GM19328 (cell line): ENCODE measurements at regions not wholly inside any gene's neighbourhood (a gene's known extent, or its start where the extent isn't known, plus 50 kb on each side); places are given as distances from the start of the nearest gene placed in this dataset.

Experiments used
- ATAC-seq: cut with Tn5 transposase; IDR thresholded peaks from one replicate; pipeline ENCODE4 v1.9.1; 2021; ENCODE audit warnings: mild to moderate bottlenecking, moderate library complexity; ENCODE audit not compliant: unreplicated experiment

DNA sequence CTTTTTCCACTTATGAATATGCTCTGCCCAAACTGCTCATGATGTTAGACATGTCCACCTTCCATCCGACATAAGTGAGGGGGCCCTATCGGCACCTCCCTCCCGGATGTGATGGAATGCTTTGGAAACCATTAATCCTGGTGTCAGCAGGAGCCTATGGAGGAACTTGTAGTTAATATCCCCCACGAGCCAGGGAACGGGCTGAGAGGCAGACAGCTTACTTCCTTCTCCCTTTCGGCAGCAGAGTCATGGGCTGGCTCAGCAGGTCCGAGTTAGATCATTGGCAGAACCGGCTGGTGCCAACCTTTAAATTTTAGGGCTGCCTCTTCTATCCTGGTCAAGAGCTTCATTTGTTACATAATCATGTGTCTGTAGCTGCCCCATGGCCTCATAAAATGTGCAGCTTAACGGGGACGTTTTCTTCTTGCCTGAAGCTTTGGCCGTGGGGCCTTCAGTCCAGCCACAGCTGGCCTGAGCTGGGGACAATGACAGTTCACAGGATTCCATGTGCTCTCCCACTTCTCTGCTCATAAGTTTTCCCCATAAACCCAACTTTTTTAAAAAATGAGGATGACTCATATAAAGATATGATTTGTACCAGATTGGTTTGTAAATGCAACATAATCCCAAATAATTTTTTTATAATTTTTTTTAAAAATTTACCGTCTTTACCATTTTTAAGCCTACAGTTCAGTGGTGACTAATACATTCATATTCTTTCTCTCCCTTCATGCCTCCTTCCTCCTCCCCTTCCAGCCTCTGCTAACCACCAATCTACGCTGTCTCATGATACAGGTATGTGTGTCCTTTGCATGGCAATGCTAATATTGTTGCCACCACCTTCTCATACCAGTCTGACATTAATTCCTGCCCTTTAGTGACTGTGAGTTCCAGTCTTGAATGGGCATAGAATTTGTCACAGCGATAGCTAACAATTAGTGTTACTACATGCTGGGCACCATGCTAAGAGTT, 62.2 kb upstream of the RGMA start:
- ATAC-seq: no peak

DNA sequence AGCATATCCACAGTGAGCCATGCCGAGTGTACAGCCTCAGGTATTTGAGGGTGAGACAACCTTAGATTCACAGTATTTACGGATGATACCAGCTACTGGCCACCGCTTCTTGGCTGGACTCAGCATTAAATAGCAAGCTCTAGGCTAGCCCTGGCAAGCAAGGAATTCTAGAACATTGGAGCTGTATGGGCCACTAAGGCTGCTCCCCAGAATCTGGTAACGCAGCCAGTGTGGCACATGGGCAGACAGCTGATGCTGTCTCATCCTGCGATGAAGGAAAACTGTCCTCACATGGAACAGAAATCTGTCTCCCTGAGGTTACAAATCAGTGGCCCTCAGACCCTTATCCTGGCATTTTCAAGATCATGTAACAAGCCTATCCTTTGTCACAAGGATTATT, 57.6 kb upstream of the RGMA start:
- ATAC-seq: no peak

DNA sequence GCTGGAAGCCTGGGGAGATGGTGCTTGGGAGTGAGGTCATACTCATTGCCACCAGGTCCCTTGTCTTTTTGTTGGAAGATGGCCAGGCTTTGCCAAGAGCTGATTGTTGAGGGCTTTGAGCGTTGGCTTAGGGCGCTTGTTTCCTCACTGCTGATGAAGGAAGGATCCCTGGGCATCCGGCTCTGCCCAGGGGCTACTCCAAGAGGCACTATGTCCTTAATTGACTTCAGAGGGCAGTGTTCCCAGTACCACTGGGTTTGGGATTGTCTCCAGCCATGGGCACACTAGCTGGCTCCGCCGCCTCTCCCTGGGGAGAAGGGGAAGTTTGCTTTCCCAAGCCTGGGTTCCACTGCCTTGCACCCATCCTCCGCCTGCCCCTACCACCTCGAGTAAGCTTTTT, 57.2 kb upstream of the RGMA start:
- no peak for ATAC-seq

DNA sequence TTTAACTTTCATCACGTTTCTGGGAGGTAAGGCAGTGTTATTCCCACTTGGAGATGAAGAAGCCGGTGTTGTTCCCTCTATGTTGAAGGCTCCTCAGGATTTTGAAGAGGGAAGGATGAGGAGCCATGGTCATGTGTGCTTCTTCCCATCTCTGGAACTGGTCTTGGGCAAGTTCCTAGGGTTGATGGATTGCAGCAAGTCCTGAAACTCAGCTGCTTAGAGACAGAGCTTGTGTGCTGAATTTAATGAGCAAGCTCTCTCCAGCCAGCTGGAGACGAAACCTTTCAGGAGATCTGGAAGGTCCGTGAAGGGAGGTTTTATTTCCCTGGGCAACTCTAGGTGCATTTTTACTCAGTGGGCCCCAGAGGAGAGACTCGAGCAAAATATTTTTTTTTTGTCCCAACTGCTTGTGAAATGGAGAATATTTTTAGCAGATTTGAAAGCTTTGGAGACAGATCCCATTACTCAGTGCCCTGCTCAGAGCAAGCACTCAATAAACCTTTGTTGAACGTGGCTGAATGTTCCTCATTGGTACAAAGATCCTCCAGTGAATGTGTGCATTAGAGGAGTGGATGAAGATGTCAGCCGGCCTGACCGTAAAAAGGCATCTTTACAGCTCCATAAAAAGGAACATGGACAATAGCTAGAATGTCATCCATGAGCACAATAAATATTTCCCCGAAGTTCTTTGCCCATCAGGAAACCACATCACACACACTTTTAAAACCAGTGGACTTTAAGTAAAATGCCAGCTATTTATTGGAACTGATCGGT, 55.6 kb upstream of the RGMA start:
- no peak for ATAC-seq

DNA sequence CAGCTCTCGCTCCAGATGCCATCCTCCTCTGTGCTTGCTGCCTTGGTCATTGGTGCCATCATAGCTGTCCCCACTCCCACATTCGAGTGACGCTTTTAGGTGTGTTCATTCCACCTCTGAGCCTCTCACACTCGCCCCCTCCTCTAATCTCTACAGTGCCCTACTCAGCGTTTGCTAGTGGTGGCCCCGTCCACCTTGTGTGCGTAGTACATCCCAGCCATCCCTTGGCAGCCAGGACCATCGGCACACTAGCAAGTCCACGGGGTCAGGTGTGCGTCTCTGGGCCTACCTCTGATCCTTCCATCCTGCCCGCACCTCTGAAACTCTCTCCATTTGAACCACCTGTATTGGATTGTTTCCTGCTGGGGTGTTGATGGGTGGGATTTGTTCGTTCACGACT, 54.2 kb upstream of the RGMA start:
- ATAC-seq: no peak

DNA sequence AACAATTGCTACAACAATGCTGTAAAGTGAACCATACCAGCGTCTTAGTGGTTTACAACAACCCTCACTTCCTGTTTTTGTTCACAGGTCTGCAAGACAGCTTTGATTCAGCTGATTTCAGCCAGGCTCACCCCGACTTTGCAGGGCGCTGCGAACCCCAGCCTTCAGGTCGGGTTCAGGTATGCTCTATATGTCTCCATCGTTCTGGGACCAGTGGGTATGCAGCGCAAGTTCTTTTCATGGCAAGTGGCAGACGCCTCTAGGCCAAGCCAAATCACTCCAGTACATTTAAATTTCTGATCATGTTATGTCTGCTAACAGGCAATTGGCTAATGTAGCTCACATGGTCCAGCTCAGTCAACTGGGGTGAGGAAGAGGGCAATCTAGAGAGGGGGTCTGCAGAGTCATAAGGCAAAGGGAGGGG, 52.4 kb upstream of the RGMA start:
- ATAC-seq: no peak

DNA sequence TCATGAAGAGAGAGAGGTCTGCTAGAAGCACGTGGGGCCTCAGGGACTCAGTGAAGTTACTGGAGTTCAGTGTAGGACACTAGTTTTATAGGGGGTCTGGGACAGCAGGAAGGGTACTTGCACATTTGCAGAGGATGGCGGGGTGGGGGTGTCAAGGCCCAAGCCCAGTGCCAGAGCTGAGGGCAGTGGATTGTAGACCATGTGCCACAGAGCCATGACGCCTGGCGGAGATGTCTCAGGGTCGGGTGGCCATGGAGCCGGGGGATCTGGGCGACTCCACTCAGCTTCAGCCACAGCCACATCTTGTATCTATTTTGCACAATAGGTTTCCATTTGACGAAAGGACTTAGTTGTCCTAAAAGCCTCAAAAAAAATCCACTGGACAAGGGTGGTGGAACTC, 50.4 kb upstream of the RGMA start:
- ATAC-seq: no peak

DNA sequence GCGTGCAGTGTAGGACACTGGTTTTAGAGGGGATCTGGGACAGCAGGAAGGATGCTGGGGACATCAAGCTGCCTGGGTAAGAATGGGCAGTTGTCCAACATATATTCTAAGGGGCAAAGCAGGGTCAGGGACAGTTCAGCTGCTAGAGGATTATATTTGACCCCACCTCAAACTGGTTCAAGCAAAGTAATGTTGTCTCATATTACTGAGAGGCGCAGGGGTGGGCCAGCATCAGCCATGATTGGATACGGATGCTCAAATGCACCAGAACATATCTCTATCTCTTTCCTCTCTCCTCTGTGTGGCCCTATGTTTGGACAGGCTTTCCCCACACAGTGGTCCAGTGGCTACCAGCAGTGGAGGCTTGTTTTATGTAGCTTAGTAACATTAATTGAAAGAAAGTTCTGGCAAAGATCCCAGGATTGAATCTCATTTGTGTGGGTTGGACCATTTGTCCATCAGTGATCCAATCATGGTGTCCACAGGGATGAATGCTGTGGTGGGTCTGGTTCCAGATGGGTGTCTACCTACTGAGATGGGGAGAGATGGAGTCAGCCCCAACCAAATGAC, 49.8 kb upstream of the RGMA start:
- ATAC-seq: no peak
